GM12875 (cell line): ENCODE measurements at regions not wholly inside any gene's neighbourhood (a gene's known extent, or its start where the extent isn't known, plus 50 kb on each side); places are given as distances from the start of the nearest gene placed in this dataset.

Experiments
- H3K4me3 ChIP-seq: one replicate; pipeline ENCODE4 v1.5.1; 2011; ENCODE audit warnings: low read depth, low read length, control low read depth
- CTCF ChIP-seq: IDR thresholded peaks from 2 replicates; pipeline ENCODE4 v1.5.1; 2011; ENCODE audit warnings: low read depth, mild to moderate bottlenecking, control low read depth, inconsistent platforms, low read length, moderate library complexity, borderline replicate concordance; ENCODE audit not compliant: insufficient read depth

GRCh38 chr1:184889902-184890301 lies 84.4 kb downstream of the NIBAN1 start:
- TF ChIP-seq CTCF: no peak
- H3K4me3 ChIP-seq: no peak overlapping the region

- no peak overlapping the region for H3K4me3 ChIP-seq
- no peak for TF ChIP-seq CTCF
Observed at GRCh38 chr1:184889166-184889565, 85.1 kb downstream of the NIBAN1 start.

- no peak overlapping the region for H3K4me3 ChIP-seq
- no peak for TF ChIP-seq CTCF
Observed at GRCh38 chr1:184888505-184888904, 85.8 kb downstream of the NIBAN1 start.

GRCh38 chr1:184882957-184883815 lies 91.1 kb downstream of the NIBAN1 start:
- TF ChIP-seq CTCF: no peak

GRCh38 chr1:184881941-184882913 lies 92.1 kb downstream of the NIBAN1 start:
- H3K4me3 ChIP-seq: no peak overlapping the region
- TF ChIP-seq CTCF: no peak

More at GRCh38 chr1:184882957-184883815, 91.1 kb downstream of the NIBAN1 start:
- no peak overlapping the region for H3K4me3 ChIP-seq

- no peak for TF ChIP-seq CTCF
- H3K4me3 ChIP-seq: no peak overlapping the region
Observed at GRCh38 chr1:184879876-184880557, 94.3 kb downstream of the NIBAN1 start.
